ENCODE measurements at regions not wholly inside any gene's neighbourhood (a gene's known extent, or its start where the extent isn't known, plus 50 kb on each side); places are given as distances from the start of the nearest gene placed in this dataset.
"Not testable (repeated sequence)": the region's sequence is repeated elsewhere in the genome, so short reads cannot be mapped to it uniquely, and the experiment has no call there.

DNA sequence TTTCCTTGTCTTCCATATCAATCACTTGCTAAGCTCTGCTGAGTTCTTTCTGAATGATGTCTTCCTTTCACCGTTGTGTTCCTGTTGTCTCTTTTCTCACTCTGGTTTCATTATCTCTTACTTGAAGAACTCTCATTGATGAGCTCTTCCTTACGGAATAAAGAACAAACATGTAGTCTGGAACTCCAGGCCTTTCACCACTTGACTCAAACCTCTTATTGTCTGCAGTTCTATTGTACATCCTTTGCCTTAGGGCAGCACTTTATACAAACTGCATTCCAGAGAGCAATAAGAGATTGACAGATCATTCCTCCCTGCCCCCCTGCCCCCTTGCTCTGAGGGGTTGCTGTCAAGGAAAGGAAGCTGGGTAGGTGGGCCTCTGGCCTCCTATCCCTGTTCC, 517.4 kb downstream of the TMEM135 start:
- no peak for DNase-seq (ENCODE audit: low read depth in 2 of 2)

DNA sequence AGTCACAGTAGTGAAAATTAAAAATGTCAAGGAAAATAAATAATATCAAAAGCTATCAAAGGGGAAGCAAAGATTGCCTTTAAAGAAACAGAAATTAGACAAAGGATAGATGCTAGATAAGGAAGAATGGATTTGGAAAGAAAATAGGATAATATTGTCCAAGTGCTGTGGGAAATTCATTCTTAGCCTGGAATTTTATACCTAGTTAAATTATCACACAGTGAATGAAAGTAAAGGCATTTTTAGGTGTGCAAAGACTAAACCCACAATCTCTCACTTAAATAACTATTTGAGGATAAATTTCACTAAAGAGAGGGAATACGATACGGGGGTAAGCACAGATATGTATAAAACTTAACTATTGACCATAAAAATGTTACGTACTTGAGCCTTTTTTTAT, 511.1 kb downstream of the TMEM135 start:
- DNase-seq (ENCODE audit: low read depth in 2 of 2), result no peak

DNA sequence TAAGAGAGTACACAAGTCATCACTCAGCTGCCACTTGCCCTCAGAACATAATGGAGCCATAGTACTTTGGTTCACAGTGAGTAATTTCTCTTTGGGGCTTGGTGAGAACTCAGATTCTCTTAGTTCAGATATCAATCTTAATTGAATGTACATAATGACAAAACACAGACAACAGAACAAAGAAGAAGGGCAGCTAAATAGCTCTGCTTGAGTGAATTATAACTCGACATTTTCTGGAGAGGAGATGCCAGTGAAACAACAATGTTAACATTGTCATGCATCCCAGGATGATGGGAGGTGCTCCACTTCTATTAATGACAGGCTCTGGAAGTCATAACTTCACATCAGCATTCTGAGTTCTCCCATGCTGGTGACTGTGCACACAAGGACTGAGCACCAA, 508.1 kb downstream of the TMEM135 start:
- DNase-seq (ENCODE audit: low read depth in 2 of 2), result no peak

DNA sequence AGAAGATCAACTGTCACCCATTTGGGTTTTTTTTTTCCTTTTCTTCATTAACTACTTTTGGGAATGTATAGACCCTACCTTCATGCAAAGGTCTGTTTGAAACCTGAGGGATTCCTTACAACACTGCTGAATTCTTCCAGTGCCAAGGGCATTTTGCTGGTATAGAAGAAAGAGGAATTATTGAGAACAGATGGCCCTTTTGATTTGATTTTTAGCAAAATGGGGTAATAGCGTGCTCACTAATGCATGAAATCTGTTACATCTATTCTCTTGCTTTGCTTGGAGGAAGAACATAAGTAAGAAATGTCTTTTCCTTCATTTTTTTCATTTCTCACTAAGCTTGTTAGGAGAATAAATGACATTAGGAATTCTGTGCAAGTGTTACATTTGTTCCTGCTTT, 501.9 kb downstream of the TMEM135 start:
- DNase-seq (ENCODE audit: low read depth in 2 of 2), result no peak

DNA sequence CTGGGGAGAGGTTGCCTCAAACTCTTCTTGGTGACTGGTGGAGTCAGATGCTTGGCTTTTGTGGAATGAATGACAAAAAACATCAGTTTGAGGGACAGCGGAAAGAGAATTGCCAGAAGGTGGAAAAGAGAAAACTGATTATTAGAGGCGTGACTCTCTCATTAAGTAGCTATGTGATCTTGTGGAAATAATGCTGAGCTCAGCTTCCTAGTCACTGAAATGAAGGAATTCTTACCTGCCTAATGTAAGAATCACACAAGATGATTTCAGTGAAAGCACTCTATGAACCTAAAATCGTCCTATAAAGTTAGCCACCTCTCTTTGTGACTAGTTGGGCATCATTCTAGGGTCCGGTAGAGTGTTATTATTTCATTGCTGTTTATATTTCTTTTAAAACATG, 498.8 kb downstream of the TMEM135 start:
- no peak for DNase-seq (ENCODE audit: low read depth in 2 of 2)

DNA sequence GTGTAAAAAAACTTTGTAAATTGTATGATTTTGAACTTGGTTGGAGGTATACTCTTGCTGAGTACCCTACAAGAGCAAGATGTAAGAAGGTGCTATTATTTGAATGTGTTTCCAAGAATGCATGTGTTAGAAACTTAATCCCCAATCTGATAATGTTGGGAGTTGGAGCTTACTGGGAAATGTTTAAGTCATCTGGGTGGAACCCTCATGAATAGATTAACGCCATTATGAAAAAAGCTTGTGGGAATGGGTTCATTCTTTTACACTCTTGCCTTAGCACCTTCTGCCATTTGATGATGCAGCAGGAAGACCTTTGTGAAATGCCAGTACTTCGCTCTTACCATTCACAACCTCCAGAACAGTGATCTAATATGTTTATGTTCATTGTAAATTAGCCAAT, 498.3 kb downstream of the TMEM135 start:
- no peak for DNase-seq (ENCODE audit: low read depth in 2 of 2)

DNA sequence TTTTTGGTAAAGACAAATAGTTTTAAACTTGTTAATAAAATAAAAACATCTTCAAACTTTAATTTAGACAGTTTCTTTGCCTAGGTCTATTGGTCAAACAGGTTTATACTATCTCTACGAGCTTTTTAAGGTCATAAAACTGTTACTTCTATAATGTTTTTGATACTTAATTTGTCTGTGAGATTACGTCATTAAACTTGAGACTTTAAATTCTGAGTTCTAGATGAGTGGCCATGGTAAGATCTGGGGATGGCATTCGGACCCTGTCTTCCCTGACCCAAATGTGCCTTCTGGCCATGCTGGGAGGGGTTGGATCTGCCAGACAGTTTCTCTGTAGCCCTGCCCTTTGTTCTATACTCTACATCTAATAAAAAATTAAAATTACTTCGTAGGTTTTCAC, 497.8 kb downstream of the TMEM135 start:
- DNase-seq (ENCODE audit: low read depth in 2 of 2), result no peak

DNA sequence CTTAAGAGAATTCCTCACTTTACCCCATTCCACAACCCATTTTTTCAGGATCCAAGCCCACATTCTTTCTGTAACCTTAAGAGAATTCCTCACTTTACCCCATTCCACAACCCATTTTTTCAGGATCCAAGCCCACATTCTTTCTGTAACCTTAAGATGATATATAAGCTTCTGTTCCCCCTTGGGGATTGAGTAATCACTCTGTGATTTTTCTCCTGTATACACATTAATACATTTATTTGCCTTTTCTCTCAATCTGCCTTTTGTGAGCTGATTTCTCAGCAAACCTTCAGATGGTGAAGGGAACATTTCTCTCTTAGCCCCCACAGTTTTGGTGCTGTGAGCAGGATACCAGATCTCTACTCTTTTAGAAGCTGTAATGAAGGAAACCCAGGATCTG, 494.1 kb downstream of the TMEM135 start:
- not testable (repeated sequence) for DNase-seq (ENCODE audit: low read depth in 2 of 2)

DNA sequence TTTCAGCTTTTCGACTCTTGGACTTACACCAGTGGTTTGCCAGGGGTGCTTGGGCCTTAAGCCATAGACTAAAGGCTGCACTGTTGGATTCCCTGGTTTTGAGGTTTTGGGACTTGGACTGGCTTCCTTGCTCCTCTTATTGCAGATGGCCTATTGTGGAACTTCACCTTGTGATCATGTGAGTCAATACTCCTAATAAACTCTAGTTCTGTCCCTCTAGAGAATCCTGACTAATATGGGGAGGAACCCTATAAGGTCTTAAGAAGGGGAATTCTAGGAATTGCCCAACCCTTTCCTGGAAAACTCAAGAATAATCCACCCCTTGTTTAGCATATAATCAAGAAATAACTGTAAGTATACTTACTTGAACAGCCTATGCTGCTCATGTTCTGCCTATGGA, 491.8 kb downstream of the TMEM135 start:
- DNase-seq (ENCODE audit: low read depth in 2 of 2), result no peak

DNA sequence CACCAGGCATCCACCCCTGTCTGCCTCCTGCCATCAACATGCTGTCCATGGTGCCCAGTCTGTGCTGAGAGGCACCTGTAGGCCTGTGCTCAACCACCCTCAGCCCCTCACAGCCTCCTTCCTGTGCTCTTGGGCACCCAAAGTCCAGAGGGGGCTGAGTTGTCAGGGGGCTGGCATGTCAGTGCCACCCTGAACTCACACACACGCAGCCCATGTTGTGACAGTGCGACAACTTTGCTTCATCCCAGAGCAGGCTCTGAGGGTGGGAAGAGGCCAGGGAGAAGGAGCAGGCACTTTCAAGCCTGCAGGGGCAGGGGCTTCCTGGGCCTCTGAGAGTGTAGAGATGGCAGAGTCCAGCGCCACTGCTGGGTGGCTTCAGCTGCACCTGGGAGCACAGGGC, 491.0 kb downstream of the TMEM135 start:
- DNase-seq (ENCODE audit: low read depth in 2 of 2), result no peak

DNA sequence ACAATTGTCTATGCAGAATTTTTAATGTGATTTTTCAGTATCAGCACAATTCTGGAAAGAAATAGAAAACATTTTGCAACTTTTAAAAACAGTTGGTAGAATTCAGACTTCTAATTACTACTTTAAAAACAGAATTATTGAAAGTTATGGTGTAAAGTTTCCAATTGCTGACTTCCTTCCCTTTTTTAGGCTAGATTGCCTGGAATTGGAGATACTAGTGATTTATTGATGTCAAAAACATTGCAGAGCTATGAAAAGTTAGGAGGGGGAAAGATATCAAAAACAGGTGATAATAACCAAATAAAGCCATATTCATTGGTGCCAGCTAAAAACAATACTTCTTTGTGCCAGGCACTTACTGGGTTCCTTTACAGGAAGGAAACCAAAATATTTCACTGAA, 485.5 kb downstream of the TMEM135 start:
- no peak for DNase-seq (ENCODE audit: low read depth in 2 of 2)

DNA sequence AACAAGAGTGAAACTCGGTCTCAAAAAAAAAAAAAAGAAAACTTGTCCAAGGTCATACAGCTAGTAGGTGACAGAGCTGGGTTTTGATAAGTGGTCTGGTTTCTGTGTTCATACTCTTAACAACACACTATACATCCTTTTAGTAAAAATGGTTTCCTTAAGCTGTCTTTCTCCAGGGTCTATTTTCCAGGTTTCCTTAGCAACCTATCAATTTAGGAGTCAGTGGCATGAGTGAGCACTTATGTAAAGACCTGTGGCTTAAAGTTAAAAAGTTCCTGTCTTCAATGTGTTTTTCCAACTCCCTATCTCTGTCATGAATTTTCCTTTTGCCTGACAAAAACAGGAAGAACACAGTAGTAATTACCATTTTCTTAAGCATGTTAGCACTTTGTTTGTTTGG, 480.5 kb downstream of the TMEM135 start:
- DNase-seq (ENCODE audit: low read depth in 2 of 2), result no peak

DNA sequence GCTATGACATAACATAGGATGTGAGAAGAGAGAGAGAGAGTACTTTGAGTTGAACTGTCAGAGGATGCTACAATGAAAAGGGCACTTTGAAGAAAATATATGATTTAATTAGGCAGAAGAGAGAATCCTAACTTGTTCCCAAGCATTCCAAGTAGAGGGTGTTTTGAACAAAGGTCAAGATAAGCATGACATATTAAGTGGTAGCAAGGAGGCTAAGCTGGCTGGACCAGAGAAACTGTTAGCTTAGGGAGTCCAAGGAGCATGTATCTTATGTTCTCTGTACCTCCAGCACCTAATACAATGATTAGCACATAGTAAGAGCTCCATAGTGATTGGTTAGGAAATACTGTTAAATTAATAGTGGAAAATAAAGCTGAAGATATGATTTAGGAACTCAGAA, 479.6 kb downstream of the TMEM135 start:
- DNase-seq (ENCODE audit: low read depth in 2 of 2), result no peak

DNA sequence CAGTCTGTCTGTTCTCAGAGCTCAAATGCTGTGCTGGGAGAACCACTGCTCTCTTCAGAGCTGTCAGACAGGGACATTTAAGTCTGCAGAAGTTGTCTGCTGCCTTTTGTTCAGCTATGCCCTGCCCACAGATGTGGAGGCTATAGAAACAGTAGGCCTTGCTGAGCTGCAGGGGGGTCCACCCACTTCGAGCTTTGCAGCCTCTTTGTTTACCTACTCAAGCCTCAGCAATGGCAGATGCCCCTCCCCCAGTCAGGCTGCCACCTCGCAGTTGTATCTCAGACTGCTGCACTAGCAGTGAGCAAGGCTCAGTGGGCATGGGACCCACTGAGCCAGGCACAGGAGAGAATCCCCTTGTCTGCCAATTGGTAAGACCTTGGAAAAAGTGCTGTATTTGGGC, 470.0 kb downstream of the TMEM135 start:
- not testable (repeated sequence) for DNase-seq (ENCODE audit: low read depth in 2 of 2)

DNA sequence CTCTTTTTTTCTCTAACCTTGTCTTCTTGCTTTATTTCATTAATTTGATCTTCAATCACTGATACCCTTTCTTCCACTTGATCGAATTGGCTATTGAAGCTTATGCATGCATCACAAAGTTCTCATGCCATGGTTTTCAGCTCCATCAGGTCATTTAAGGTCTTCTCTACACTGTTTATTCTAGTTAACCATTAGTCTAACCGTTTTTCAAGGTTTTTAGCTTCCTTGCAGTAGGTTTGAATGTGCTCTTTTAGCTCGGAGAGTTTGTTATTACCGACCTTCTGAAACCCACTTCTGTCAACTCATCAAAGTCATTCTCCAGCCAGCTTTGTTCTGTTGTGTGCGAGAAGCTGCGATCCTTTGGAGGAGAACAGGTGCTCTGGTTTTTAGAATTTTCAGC, 469.2 kb downstream of the TMEM135 start:
- not testable (repeated sequence) for DNase-seq (ENCODE audit: low read depth in 2 of 2)

DNA sequence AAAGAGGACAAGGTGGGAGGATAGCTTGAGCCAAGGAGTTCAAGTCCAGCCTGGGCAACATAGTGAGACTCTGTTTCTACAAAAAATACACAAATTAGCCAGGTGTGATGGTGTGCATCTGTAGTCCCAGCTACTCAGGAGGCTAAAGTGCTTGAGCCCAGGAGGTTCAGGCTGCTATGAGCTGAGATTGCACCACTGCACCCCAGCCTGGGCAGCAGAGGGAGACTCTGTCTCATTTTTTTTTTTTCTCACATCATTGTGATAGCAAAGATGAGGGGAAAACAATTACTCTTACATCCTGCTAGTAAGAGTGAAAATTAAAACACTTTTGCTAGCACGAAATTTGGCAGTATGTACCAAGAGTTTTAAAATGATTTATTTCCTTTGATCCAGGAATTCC, 463.7 kb downstream of the TMEM135 start:
- DNase-seq (ENCODE audit: low read depth in 2 of 2), result no peak

DNA sequence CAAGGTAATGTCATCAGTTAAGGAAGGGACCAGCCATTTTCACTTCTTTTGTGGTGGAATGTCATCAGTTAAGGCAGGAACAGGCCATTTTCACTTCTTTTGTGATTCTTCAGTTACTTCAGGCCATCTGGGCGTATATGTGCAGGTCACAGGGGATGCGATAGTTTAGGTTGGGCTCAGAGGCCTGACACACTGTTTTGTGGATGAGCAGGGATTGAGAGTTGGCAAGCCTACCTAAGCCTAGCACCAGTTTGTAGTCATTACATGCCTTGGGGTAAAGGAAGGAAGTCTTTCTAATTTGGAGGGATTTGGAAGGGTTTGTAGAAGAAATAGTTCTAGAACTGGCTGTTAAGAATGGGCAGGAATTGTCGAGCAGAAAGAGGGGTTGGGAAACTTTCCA, 457.2 kb downstream of the TMEM135 start:
- not testable (repeated sequence) for DNase-seq (ENCODE audit: low read depth in 2 of 2)

DNA sequence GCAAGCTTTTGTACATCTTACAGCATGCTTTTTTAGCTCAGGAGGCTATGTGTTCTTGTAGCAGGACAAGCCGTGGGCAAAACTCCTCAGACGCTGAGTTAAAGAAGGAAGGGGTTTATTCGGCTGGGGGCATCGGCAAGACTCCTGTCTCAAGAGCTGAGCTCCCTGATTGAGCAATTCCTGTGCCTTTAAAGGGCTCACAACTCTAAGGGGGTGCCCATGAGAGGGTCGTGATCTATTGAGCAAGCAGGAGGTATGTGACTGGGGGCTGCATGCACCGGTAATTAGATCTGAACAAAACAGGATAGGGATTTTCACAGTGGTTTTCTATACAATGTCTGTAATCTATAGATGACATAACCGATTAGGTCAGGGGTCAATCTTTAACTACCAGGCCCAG, 456.3 kb downstream of the TMEM135 start:
- DNase-seq (ENCODE audit: low read depth in 2 of 2), result not testable (repeated sequence)

DNA sequence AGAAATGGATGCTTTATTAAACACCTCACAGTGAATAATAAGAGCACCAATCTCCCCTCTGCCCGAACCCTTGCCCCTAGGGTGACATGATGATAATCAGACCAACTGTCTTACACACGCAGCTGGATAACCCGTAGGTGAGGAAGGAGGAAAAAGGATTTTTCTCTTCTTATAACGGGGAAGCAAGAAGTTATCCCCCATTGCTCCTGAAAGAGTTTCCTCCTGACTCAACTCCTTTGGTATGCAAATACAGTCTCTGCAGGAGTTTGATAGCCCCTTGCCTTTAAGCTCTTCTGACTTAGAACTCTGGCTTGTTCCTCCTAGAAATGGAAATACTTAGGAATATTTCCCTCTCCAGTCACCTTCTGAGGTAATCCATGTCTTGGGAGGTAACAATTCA, 455.8 kb downstream of the TMEM135 start:
- no peak for DNase-seq (ENCODE audit: low read depth in 2 of 2)

DNA sequence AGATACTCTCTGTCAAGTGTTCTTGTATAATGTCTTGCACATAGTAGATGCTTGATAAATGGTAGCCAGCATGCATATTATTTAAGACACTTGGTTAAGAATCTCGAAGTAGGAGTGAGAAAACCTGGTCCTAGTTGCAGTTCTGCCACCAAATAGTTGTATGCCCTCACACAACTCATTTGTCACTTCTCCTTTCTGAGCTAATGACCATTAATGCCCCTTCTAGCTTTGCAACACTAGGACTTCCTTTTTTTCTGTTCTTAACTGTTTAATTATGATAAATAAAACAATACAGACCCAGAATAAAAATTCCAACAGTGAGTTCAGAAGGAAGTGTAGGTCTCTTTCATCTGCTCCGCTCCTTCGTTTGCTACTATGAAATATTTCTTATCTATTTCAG, 453.6 kb downstream of the TMEM135 start:
- no peak for DNase-seq (ENCODE audit: low read depth in 2 of 2)

DNA sequence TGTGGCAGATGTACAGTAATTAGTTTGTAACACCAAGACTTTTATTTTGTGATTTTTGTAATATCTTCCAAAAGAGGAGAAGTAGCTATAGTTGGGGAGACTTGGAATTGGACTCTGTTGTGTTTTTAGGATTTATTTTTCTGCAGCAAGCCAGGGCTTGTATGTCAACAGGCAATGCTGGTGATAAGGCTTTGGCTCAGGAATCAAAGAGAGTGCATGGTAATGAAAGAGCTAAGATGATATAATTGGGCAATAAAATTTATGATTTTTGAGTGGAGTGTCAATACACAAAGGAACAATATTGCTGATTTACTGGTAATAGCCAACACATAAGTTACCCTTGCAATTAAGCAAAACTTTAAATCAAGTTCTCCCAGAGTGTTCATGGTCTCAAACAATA, 452.9 kb downstream of the TMEM135 start:
- no peak for DNase-seq (ENCODE audit: low read depth in 2 of 2)

DNA sequence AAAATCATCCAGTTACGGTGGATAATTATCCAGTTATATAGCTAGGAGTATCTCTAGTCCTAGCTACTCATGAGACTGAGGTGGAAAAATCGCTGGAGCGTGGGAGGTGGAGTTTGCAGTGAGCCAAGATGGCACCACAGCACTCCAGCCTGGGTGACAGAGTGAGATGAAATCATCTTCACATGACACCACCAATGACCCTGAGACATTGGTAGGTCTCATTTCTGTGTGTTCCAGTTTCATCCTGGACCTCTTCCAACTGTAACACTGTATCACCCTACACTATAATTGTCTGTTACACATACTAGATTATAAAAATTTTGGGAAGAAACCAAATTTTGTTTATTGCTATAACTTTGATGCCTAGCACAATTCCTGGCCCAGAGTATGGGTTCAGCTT, 446.8 kb downstream of the TMEM135 start:
- DNase-seq (ENCODE audit: low read depth in 2 of 2), result no peak

DNA sequence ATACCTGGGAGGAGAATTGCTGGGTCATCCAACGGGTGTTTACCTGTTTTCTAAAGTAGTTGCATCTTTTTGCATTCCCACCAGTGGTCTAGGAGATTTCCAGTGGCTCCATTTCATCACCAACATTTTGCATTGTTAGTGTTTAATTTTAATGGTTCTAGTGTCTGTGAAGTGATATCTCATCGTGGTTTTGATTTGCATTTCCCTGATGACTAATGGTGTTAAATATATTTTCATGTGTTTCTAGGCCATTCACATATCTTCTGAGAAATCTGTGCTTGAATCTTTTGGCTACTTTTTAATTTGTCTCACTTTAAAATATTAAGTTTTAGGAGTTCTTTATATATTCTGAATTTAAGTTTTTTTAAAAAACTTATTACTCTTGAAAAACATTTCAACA, 439.6 kb downstream of the TMEM135 start:
- no peak for DNase-seq (ENCODE audit: low read depth in 2 of 2)

DNA sequence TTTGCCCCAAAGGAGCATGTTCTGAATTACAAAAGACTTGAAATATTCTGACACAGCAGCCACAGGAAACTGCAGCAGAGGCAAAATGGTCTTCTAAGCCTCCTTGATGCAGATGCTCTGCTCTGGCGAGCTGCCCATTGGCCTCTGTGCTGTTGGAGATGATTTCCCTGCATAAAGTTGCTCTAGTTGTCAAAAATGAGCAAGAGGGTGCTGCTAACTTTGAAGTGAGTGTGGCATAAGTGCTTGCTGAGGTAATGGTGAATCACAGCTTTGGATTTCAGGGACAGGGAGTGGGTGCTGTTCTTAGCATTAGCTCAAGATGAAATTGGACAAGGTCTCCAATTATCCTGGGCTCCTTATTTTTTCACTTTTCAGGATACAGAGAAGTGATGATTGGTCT, 435.4 kb downstream of the TMEM135 start:
- no peak for DNase-seq (ENCODE audit: low read depth in 2 of 2)

DNA sequence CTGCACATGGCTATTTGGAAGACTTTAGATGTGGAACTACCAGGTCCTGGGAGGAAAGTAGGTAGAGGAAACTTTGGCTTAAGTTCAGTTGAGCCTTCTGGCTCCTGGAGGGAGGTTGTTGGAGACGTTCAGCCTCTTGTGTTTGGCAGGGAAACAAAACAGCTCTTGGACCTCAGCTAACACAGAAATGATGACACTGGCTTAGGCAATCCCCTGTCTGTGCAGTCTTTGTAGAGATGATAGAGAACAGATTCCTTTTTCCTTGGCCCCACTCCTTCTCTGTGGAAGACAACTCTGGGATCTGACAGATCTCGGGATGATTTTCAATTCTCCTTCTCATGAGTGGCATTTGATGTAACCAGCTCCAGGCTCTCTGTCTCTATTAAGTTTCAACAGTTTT, 428.5 kb downstream of the TMEM135 start:
- no peak for DNase-seq (ENCODE audit: low read depth in 2 of 2)

Measured in stimulated activated CD4-positive, alpha-beta T cell treated with anti-CD3 and anti-CD28 coated beads, Interleukin-4, amount 100 ng/mL, for 48 hours (primary cell).